ENCODE measurements at regions not wholly inside any gene's neighbourhood (a gene's known extent, or its start where the extent isn't known, plus 50 kb on each side); places are given as distances from the start of the nearest gene placed in this dataset.

- TF ChIP-seq CTCF (IDR thresholded peaks at IDR 0.05 in 2 of 3, conservative IDR thresholded peaks at IDR 0.05 in 1 of 3; ENCODE audit: control insufficient read depth in 2 of 3, extremely low read depth in 1 of 3, insufficient read depth in 1 of 3, low read depth in 3 of 3, low read length in 3 of 3) (no peak), SIN3A (IDR thresholded peaks at IDR 0.05; ENCODE audit: low read depth, low read length) (no peak), EP300 (IDR thresholded peaks at IDR 0.05; ENCODE audit: borderline replicate concordance in 1 of 2, control insufficient read depth in 1 of 2, low read depth in 2 of 2, low read length in 2 of 2) (no peak), NRF1 (conservative IDR thresholded peaks at IDR 0.05; ENCODE audit: low read depth, low read length) (no peak), CBFB (IDR thresholded peaks at IDR 0.05; ENCODE audit: low read depth) (no peak), CUX1 (IDR thresholded peaks at IDR 0.05; ENCODE audit: insufficient replicate concordance, low read depth, low read length) (no peak), MLLT1 (IDR thresholded peaks at IDR 0.05) (no peak), E4F1 (IDR thresholded peaks at IDR 0.05; ENCODE audit: borderline replicate concordance, partially characterized antibody) (no peak), EZH2 (IDR thresholded peaks at IDR 0.05; ENCODE audit: borderline replicate concordance, control insufficient read depth, low read depth, low read length) (no peak), SP1 (IDR thresholded peaks at IDR 0.05; ENCODE audit: low read depth, low read length) (no peak), CREB1 (IDR thresholded peaks at IDR 0.05; ENCODE audit: low read depth) (no peak), ZNF592 (IDR thresholded peaks at IDR 0.05) (no peak), RFX5 (IDR thresholded peaks at IDR 0.05; ENCODE audit: low read depth, low read length) (no peak), BHLHE40 (IDR thresholded peaks at IDR 0.05; ENCODE audit: borderline replicate concordance in 1 of 2, low read depth in 2 of 2, low read length in 1 of 2) (no peak)
Observed at GRCh38 chr14:52188381-52188780, 79.1 kb upstream of the PTGDR start.
